ENCODE measurements at regions not wholly inside any gene's neighbourhood (a gene's known extent, or its start where the extent isn't known, plus 50 kb on each side); places are given as distances from the start of the nearest gene placed in this dataset.

DNA sequence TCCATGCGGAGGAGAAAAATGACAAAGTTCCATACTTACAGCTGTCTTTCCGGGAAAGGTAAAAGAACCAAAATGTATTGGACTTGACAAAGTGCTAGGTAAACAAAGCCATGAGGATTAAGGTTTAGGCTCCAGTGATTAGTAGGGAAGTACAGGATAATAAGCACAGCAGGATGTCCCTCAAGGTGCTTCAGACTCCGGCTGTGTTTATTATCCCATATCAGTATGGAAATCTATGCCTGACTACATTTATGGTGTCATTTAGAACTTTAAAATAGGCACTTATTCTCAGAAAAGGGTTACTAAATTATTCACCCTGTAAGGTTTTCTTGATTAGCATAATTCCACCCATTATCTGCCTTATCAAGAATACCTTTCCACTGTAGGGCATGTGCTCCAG, 136.3 kb upstream of the CCDC68 start:
- TF ChIP-seq POLR2AphosphoS5 (IDR thresholded peaks at IDR 0.05; ENCODE audit: low read depth, low read length) (no peak), POLR2A (IDR thresholded peaks at IDR 0.05; ENCODE audit: low read depth, low read length) (no peak)

All from GM12892 (cell line).